ENCODE measurements at regions not wholly inside any gene's neighbourhood (a gene's known extent, or its start where the extent isn't known, plus 50 kb on each side); places are given as distances from the start of the nearest gene placed in this dataset.

GRCh38 chr10:78910886-78911285 is 157.9 kb upstream of the ZMIZ1 start:
- Mint-ChIP-seq H3K36me3 (ENCODE audit: low read depth, unreplicated experiment) (no peaks in the 10 kb centered on the region), H3K27me3 (ENCODE audit: unreplicated experiment) (peaks cover 30% of the 10 kb centered on the region), H3K4me3 (ENCODE audit: unreplicated experiment) (no peak overlapping the region), H3K4me1 (ENCODE audit: unreplicated experiment) (peaks cover 3% of the 10 kb centered on the region), H3K27ac (ENCODE audit: unreplicated experiment) (no peak overlapping the region), H3K9me3 (ENCODE audit: unreplicated experiment) (no peaks in the 10 kb centered on the region)
- DNase-seq (ENCODE audit: low spot score), result no peak
- TF ChIP-seq CTCF (IDR thresholded peaks at IDR 0.05; ENCODE audit: unreplicated experiment), result no peak

- peaks cover 30% of the 10 kb centered on the region for H3K27me3 Mint-ChIP-seq (ENCODE audit: unreplicated experiment)
- H3K27ac Mint-ChIP-seq (ENCODE audit: unreplicated experiment), result no peak overlapping the region
- no peaks in the 10 kb centered on the region for H3K36me3 Mint-ChIP-seq (ENCODE audit: low read depth, unreplicated experiment)
- DNase-seq (ENCODE audit: low spot score), result no peak
- peaks cover 8% of the 10 kb centered on the region for H3K4me1 Mint-ChIP-seq (ENCODE audit: unreplicated experiment)
- no peaks in the 10 kb centered on the region for H3K9me3 Mint-ChIP-seq (ENCODE audit: unreplicated experiment)
- TF ChIP-seq CTCF (IDR thresholded peaks at IDR 0.05; ENCODE audit: unreplicated experiment), result no peak
- no peak overlapping the region for H3K4me3 Mint-ChIP-seq (ENCODE audit: unreplicated experiment)
Observed at GRCh38 chr10:78911533-78912340, 157.0 kb upstream of the ZMIZ1 start.

- Mint-ChIP-seq H3K9me3 (ENCODE audit: unreplicated experiment) (no peaks in the 10 kb centered on the region), H3K27me3 (ENCODE audit: unreplicated experiment) (peaks cover 24% of the 10 kb centered on the region), H3K4me1 (ENCODE audit: unreplicated experiment) (peaks cover 17% of the 10 kb centered on the region), H3K4me3 (ENCODE audit: unreplicated experiment) (no peak overlapping the region), H3K36me3 (ENCODE audit: low read depth, unreplicated experiment) (no peaks in the 10 kb centered on the region), H3K27ac (ENCODE audit: unreplicated experiment) (no peak overlapping the region)
- TF ChIP-seq CTCF (IDR thresholded peaks at IDR 0.05; ENCODE audit: unreplicated experiment), result no peak
- no peak for DNase-seq (ENCODE audit: low spot score)
Observed at GRCh38 chr10:78912361-78913218, 156.2 kb upstream of the ZMIZ1 start.

- no peak overlapping the region for H3K4me3 Mint-ChIP-seq (ENCODE audit: unreplicated experiment)
- no peak overlapping the region for H3K27ac Mint-ChIP-seq (ENCODE audit: unreplicated experiment)
- H3K27me3 Mint-ChIP-seq (ENCODE audit: unreplicated experiment), result peaks cover 23% of the 10 kb centered on the region
- H3K36me3 Mint-ChIP-seq (ENCODE audit: low read depth, unreplicated experiment), result no peaks in the 10 kb centered on the region
- no peak for DNase-seq (ENCODE audit: low spot score)
- TF ChIP-seq CTCF (IDR thresholded peaks at IDR 0.05; ENCODE audit: unreplicated experiment), result no peak
- H3K9me3 Mint-ChIP-seq (ENCODE audit: unreplicated experiment), result no peaks in the 10 kb centered on the region
- H3K4me1 Mint-ChIP-seq (ENCODE audit: unreplicated experiment), result peaks cover 20% of the 10 kb centered on the region
Observed at GRCh38 chr10:78913219-78914059, 155.3 kb upstream of the ZMIZ1 start.
